Astrocyte (in vitro differentiated cells and primary cell): ENCODE measurements at regions not wholly inside any gene's neighbourhood (a gene's known extent, or its start where the extent isn't known, plus 50 kb on each side); places are given as distances from the start of the nearest gene placed in this dataset.

Source experiments
- CTCF ChIP-seq: IDR thresholded peaks from 2 replicates; pipeline ENCODE4 v1.5.1; 2011; ENCODE audit warnings: low read depth, mild to moderate bottlenecking, inconsistent platforms, low read length, moderate library complexity; ENCODE audit not compliant: insufficient read depth
- EZH2 ChIP-seq: IDR thresholded peaks from 2 replicates; pipeline ENCODE4 v1.6.1; 2012; ENCODE audit warnings: mild to moderate bottlenecking, low read length, inconsistent platforms; ENCODE audit not compliant: insufficient read depth

- no peak for TF ChIP-seq CTCF
- TF ChIP-seq EZH2: no peak
Observed at GRCh38 chr15:28783466-28783865, 65.0 kb downstream of the GOLGA6L7 start.
